WI38 (cell line): ENCODE measurements at regions not wholly inside any gene's neighbourhood (a gene's known extent, or its start where the extent isn't known, plus 50 kb on each side); places are given as distances from the start of the nearest gene placed in this dataset.

Source experiments
- H3K4me3 ChIP-seq: 2 replicates; pipeline ENCODE4 v1.5.1; 2011; ENCODE audit warnings: low read depth, mild to moderate bottlenecking, control low read depth, low read length
- CTCF ChIP-seq: IDR thresholded peaks from 2 replicates; pipeline ENCODE4 v1.5.1; 2012; ENCODE audit warnings: low read depth, mild to moderate bottlenecking, control low read depth, low read length

GRCh38 chr1:115560027-115560426 is 81.7 kb upstream of the VANGL1 start:
- no peak overlapping the region for H3K4me3 ChIP-seq
- TF ChIP-seq CTCF, result no peak

- H3K4me3 ChIP-seq, result no peak overlapping the region
- no peak for TF ChIP-seq CTCF
Measured at GRCh38 chr1:115558275-115558674, 83.5 kb upstream of the VANGL1 start.

GRCh38 chr1:115557715-115558114 is 84.1 kb upstream of the VANGL1 start:
- no peak for TF ChIP-seq CTCF
- no peak overlapping the region for H3K4me3 ChIP-seq

- no peak for TF ChIP-seq CTCF
- H3K4me3 ChIP-seq, result no peak overlapping the region
Measured at GRCh38 chr1:115556236-115556635, 85.5 kb upstream of the VANGL1 start.

- no peak for TF ChIP-seq CTCF
- no peak overlapping the region for H3K4me3 ChIP-seq
Measured at GRCh38 chr1:115555446-115555845, 86.3 kb upstream of the VANGL1 start.

- no peak overlapping the region for H3K4me3 ChIP-seq
- no peak for TF ChIP-seq CTCF
Measured at GRCh38 chr1:115547696-115548095, 94.1 kb upstream of the VANGL1 start.

- H3K4me3 ChIP-seq, result no peak overlapping the region
- TF ChIP-seq CTCF, result no peak
Measured at GRCh38 chr1:115546846-115547245, 94.9 kb upstream of the VANGL1 start.
